Loucy (cell line): ENCODE measurements at regions not wholly inside any gene's neighbourhood (a gene's known extent, or its start where the extent isn't known, plus 50 kb on each side); places are given as distances from the start of the nearest gene placed in this dataset.

Experiments used
- H2AFZ ChIP-seq: fragments of 200-600 bp; sonication (generic); 2 replicates; pipeline ENCODE4 v1.6.0; 2016; ENCODE audit warnings: antibody characterized with exemption, mild to moderate bottlenecking, low read length, moderate library complexity
- H3F3A ChIP-seq: fragments of 200-600 bp; 2 replicates; pipeline ENCODE4 v1.6.0; 2016; ENCODE audit warnings: antibody characterized with exemption, low read depth, mild to moderate bottlenecking
- H3K27me3 ChIP-seq: fragments of 200-600 bp; sonication (generic); 2 replicates; pipeline ENCODE4 v1.6.1; 2014; ENCODE audit warnings: low read length, mild to moderate bottlenecking; ENCODE audit not compliant: insufficient read depth, poor library complexity, severe bottlenecking
- H3K36me3 ChIP-seq: fragments of 200-600 bp; sonication (generic); 2 replicates; pipeline ENCODE4 v1.6.1; 2016; ENCODE audit warnings: low read length; ENCODE audit not compliant: insufficient read depth
- H3K4me1 ChIP-seq: fragments of 200-600 bp; sonication (generic); 2 replicates; pipeline ENCODE4 v1.5.1; 2014; ENCODE audit warnings: low read length, mild to moderate bottlenecking; ENCODE audit not compliant: insufficient read depth, poor library complexity, severe bottlenecking
- H3K4me2 ChIP-seq: fragments of 200-600 bp; sonication (generic); 2 replicates; pipeline ENCODE4 v1.6.0; 2014; ENCODE audit warnings: antibody characterized with exemption, low read length, low read depth, mild to moderate bottlenecking; ENCODE audit not compliant: poor library complexity, severe bottlenecking
- H3K4me3 ChIP-seq: fragments of 200-600 bp; sonication (generic); 2 replicates; pipeline ENCODE4 v1.5.1; 2014; ENCODE audit warnings: low read length, mild to moderate bottlenecking, mixed read lengths; ENCODE audit not compliant: poor library complexity, severe bottlenecking
- H3K79me2 ChIP-seq: fragments of 200-600 bp; sonication (generic); 2 replicates; pipeline ENCODE4 v1.6.1; 2014; ENCODE audit warnings: low read length; ENCODE audit not compliant: insufficient read depth
- H3K9ac ChIP-seq: fragments of 200-600 bp; sonication (generic); 2 replicates; pipeline ENCODE4 v1.6.0; 2014; ENCODE audit warnings: mild to moderate bottlenecking, low read depth, low read length, moderate library complexity; ENCODE audit not compliant: poor library complexity, severe bottlenecking
- H3K9me2 ChIP-seq: fragments of 200-600 bp; sonication (generic); replicated peaks from 2 replicates; pipeline ENCODE4 v1.6.1; 2016; ENCODE audit warnings: low read depth, low read length, mixed read lengths
- H3K9me3 ChIP-seq: fragments of 200-600 bp; sonication (generic); 2 replicates; pipeline ENCODE4 v1.6.1; 2014; ENCODE audit warnings: mild to moderate bottlenecking, antibody characterized with exemption, low read length, low read depth; ENCODE audit not compliant: insufficient read depth
- H4K20me1 ChIP-seq: fragments of 200-600 bp; sonication (generic); 2 replicates; pipeline ENCODE4 v1.6.0; 2014; ENCODE audit warnings: antibody characterized with exemption, low read length, mild to moderate bottlenecking; ENCODE audit not compliant: insufficient read depth, poor library complexity, severe bottlenecking
- EZH2phosphoT487 ChIP-seq: fragments of 200-600 bp; IDR thresholded peaks from 2 replicates; pipeline ENCODE4 v1.6.1; 2018; ENCODE audit warnings: antibody characterized with exemption, mild to moderate bottlenecking, moderate library complexity, borderline replicate concordance
- TF ChIP-seq, protein P1 (sequence below): fragments of 200-600 bp; sonication (generic); conservative IDR thresholded peaks from 2 replicates; pipeline ENCODE4 v1.5.1; 2014; ENCODE audit warnings: mild to moderate bottlenecking, antibody characterized with exemption, low read length

DNA sequence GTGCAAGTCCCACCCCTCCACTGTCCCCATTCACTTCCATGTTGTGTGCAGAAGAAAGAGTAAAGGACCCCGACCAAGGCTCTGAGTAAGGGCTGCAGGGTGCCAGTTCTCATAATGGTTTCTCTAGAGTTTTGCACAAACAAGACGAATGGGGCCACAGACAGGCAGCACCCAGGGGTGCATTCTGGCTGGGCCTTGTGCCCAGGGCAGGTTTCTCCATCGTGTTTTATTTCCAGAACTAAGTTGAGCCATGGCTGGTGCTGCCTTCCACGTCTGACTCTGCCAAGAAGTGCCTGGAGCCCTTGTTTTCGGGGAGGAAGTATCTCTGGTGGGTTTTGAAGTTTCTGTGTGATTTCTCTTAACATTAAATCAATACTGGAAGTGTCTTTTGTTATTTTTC is 95.0 kb upstream of the SDK1 start:
- no peaks in the 10 kb centered on the region for H3K4me1 ChIP-seq
- H3K4me3 ChIP-seq = no peak overlapping the region
- H2AFZ ChIP-seq = no peak overlapping the region
- no peaks in the 10 kb centered on the region for H3K9me2 ChIP-seq
- TF ChIP-seq, protein P1, sequence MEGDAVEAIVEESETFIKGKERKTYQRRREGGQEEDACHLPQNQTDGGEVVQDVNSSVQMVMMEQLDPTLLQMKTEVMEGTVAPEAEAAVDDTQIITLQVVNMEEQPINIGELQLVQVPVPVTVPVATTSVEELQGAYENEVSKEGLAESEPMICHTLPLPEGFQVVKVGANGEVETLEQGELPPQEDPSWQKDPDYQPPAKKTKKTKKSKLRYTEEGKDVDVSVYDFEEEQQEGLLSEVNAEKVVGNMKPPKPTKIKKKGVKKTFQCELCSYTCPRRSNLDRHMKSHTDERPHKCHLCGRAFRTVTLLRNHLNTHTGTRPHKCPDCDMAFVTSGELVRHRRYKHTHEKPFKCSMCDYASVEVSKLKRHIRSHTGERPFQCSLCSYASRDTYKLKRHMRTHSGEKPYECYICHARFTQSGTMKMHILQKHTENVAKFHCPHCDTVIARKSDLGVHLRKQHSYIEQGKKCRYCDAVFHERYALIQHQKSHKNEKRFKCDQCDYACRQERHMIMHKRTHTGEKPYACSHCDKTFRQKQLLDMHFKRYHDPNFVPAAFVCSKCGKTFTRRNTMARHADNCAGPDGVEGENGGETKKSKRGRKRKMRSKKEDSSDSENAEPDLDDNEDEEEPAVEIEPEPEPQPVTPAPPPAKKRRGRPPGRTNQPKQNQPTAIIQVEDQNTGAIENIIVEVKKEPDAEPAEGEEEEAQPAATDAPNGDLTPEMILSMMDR = no peak
- no peak for TF ChIP-seq EZH2phosphoT487
- H3K9ac ChIP-seq = no peak overlapping the region
- H4K20me1 ChIP-seq = no peaks in the 10 kb centered on the region
- H3K79me2 ChIP-seq = no peaks in the 10 kb centered on the region
- H3K27me3 ChIP-seq = no peaks in the 10 kb centered on the region
- H3F3A ChIP-seq = no peaks in the 10 kb centered on the region
- no peaks in the 10 kb centered on the region for H3K36me3 ChIP-seq
- no peaks in the 10 kb centered on the region for H3K9me3 ChIP-seq
- H3K4me2 ChIP-seq = no peak overlapping the region

DNA sequence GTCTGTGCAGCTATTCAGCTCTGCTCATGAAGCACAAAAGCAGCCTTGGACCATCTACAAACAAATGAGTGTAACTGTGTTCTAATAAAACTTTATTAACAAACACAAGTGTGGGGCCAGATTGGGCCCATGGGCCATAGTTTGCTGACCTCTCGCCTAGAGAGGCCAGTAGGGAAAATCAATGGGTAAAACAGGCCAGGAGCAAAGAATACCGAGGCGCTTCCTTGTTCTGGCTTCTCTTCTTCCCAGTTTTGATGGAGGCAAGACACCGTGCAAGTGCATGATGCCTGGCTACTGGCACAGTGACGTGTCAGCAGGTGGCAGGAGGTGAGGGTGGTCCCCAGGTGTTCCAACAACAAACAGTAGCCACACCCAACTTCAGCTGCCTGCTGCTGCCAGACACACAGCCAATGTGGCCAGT is 94.3 kb upstream of the SDK1 start:
- Histone ChIP-seq H3K4me2 (no peak overlapping the region), H2AFZ (no peak overlapping the region), H3K4me3 (no peak overlapping the region), H4K20me1 (no peaks in the 10 kb centered on the region), H3K27me3 (no peaks in the 10 kb centered on the region), H3K4me1 (no peaks in the 10 kb centered on the region), H3F3A (no peaks in the 10 kb centered on the region), H3K9ac (no peak overlapping the region), H3K79me2 (no peaks in the 10 kb centered on the region), H3K36me3 (no peaks in the 10 kb centered on the region), H3K9me3 (no peaks in the 10 kb centered on the region), H3K9me2 (no peaks in the 10 kb centered on the region)
- TF ChIP-seq EZH2phosphoT487 = no peak
- TF ChIP-seq, protein P1 = no peak

DNA sequence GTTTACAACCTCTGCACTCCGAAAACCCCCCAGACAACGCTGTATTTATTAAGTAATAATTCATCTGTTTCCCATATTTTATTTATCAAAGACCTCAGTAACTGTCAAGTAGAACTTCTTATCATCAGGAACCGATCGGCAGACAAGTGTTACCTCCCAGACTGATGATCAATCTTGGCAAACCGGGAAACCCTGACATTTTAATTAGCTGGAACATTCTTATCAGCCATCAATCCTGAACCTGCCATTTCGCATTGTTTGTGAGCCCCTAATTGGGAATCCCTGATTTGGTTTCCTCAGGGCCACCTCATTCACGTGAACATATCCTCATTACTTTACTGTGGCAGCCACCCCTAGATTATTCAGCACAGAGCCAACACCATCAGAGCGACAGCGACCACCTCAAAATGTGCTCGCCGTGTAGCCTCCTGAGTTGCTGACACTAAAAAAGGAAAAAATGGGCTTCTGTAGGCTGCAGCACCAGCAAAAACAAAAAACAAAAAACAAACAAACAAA is 93.6 kb upstream of the SDK1 start:
- Histone ChIP-seq H2AFZ (no peak overlapping the region), H4K20me1 (no peaks in the 10 kb centered on the region), H3K79me2 (no peaks in the 10 kb centered on the region), H3K36me3 (no peaks in the 10 kb centered on the region), H3K4me3 (no peak overlapping the region), H3K9ac (no peak overlapping the region), H3K9me2 (no peaks in the 10 kb centered on the region), H3K4me1 (no peaks in the 10 kb centered on the region), H3K27me3 (no peaks in the 10 kb centered on the region), H3K9me3 (no peaks in the 10 kb centered on the region), H3K4me2 (no peak overlapping the region), H3F3A (no peaks in the 10 kb centered on the region)
- TF ChIP-seq, protein P1 = no peak
- TF ChIP-seq EZH2phosphoT487 = no peak
